Astrocyte (in vitro differentiated cells and primary cell): ENCODE measurements at regions not wholly inside any gene's neighbourhood (a gene's known extent, or its start where the extent isn't known, plus 50 kb on each side); places are given as distances from the start of the nearest gene placed in this dataset.

ENCODE experiments used
- DNase-seq: peaks from one replicate; pipeline ENCODE4 v3.0.0-alpha.2; 2010; ENCODE audit warnings: low read depth
- FAIRE-seq: peaks from 2 replicates; lab custom pipeline; 2011; peaks lifted over from hg19 to GRCh38; lab: Jason Lieb, UNC
- H2AFZ ChIP-seq: 2 replicates; pipeline ENCODE4 v1.6.0; 2012; ENCODE audit warnings: low read depth, low read length, inconsistent platforms
- H3K27ac ChIP-seq: 2 replicates; pipeline ENCODE4 v1.5.1; 2011; ENCODE audit warnings: low read depth, low read length, inconsistent platforms
- H3K27me3 ChIP-seq: 2 replicates; pipeline ENCODE4 v1.6.0; 2011; ENCODE audit warnings: low read length, inconsistent platforms; ENCODE audit not compliant: insufficient read depth
- H3K36me3 ChIP-seq: 2 replicates; pipeline ENCODE4 v1.5.1; 2011; ENCODE audit warnings: low read length, inconsistent platforms; ENCODE audit not compliant: insufficient read depth
- H3K4me1 ChIP-seq: 2 replicates; pipeline ENCODE4 v1.5.1; 2011; ENCODE audit warnings: low read length, inconsistent platforms; ENCODE audit not compliant: insufficient read depth
- H3K4me2 ChIP-seq: 2 replicates; pipeline ENCODE4 v1.6.0; 2012; ENCODE audit warnings: low read length, inconsistent platforms
- H3K4me3 ChIP-seq: 2 replicates; pipeline ENCODE4 v1.5.1; 2011; ENCODE audit warnings: low read depth, mild to moderate bottlenecking, low read length, inconsistent platforms; ENCODE audit not compliant: insufficient read depth
- H3K79me2 ChIP-seq: 2 replicates; pipeline ENCODE4 v1.6.0; 2012; ENCODE audit warnings: mild to moderate bottlenecking, low read length, inconsistent platforms; ENCODE audit not compliant: insufficient read depth
- H3K9ac ChIP-seq: 2 replicates; pipeline ENCODE4 v1.6.0; 2012; ENCODE audit warnings: mild to moderate bottlenecking, low read length, inconsistent platforms
- H3K9me3 ChIP-seq: 2 replicates; pipeline ENCODE4 v1.5.1; 2012; ENCODE audit warnings: low read depth, mild to moderate bottlenecking, low read length, inconsistent platforms; ENCODE audit not compliant: insufficient read depth
- H4K20me1 ChIP-seq: 2 replicates; pipeline ENCODE4 v1.6.0; 2012; ENCODE audit warnings: low read length, inconsistent platforms; ENCODE audit not compliant: insufficient read depth
- H3K27ac Mint-ChIP-seq: one replicate; pipeline ENCODE4 v1.8.0; 2021; ENCODE audit warnings: mild to moderate bottlenecking, mixed read lengths; ENCODE audit not compliant: unreplicated experiment
- H3K27me3 Mint-ChIP-seq: one replicate; pipeline ENCODE4 v1.8.0; 2021; ENCODE audit warnings: low read depth, mixed read lengths; ENCODE audit not compliant: unreplicated experiment
- H3K36me3 Mint-ChIP-seq: one replicate; pipeline ENCODE4 v1.8.0; 2021; ENCODE audit warnings: low read depth, mixed read lengths; ENCODE audit not compliant: unreplicated experiment
- H3K4me1 Mint-ChIP-seq: one replicate; pipeline ENCODE4 v1.8.0; 2021; ENCODE audit warnings: low read depth, mixed read lengths; ENCODE audit not compliant: unreplicated experiment
- H3K4me3 Mint-ChIP-seq: one replicate; pipeline ENCODE4 v1.8.0; 2021; ENCODE audit warnings: mild to moderate bottlenecking, moderate library complexity, mixed read lengths; ENCODE audit not compliant: unreplicated experiment
- H3K9me3 Mint-ChIP-seq: one replicate; pipeline ENCODE4 v1.8.0; 2021; ENCODE audit warnings: mild to moderate bottlenecking, mixed read lengths; ENCODE audit not compliant: unreplicated experiment
- EZH2 ChIP-seq: IDR thresholded peaks from 2 replicates; pipeline ENCODE4 v1.6.1; 2012; ENCODE audit warnings: mild to moderate bottlenecking, low read length, inconsistent platforms; ENCODE audit not compliant: insufficient read depth
- TF ChIP-seq, protein P1 (sequence below): IDR thresholded peaks from 2 replicates; pipeline ENCODE4 v1.5.1; 2011; ENCODE audit warnings: low read depth, mild to moderate bottlenecking, inconsistent platforms, low read length, moderate library complexity; ENCODE audit not compliant: insufficient read depth

DNA sequence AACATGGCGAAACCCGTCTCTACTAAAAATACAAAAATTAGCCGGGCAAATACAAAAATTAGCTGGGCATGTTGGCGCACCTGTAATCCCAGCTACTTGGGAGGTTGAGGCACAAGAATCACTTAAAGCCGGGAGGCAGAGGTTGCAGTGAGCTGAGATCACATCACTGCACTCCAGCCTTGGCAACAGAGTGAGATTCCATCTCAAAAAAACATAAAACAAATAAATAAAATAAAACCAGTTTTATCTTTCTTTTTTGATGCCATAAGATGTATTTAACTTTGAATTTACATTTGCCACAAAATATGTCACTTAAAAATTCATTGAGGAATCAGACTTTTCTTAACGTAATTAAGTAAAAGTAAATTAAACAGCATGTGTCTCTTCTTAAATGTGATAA, 113.3 kb upstream of the ERRFI1 start:
- Mint-ChIP-seq H3K4me3 (no peak overlapping the region), H3K4me1 (peaks cover 36% of the 10 kb centered on the region), H3K27ac (no peak overlapping the region), H3K9me3 (no peaks in the 10 kb centered on the region), H3K36me3 (no peaks in the 10 kb centered on the region), H3K27me3 (no peaks in the 10 kb centered on the region)
- no peak overlapping the region for H3K9ac ChIP-seq
- H3K4me3 ChIP-seq, result no peak overlapping the region
- no peak overlapping the region for H3K4me2 ChIP-seq
- H3K9me3 ChIP-seq, result no peaks in the 10 kb centered on the region
- no peaks in the 10 kb centered on the region for H4K20me1 ChIP-seq
- H3K27me3 ChIP-seq, result no peaks in the 10 kb centered on the region
- TF ChIP-seq EZH2, result no peak
- TF ChIP-seq, protein P1, sequence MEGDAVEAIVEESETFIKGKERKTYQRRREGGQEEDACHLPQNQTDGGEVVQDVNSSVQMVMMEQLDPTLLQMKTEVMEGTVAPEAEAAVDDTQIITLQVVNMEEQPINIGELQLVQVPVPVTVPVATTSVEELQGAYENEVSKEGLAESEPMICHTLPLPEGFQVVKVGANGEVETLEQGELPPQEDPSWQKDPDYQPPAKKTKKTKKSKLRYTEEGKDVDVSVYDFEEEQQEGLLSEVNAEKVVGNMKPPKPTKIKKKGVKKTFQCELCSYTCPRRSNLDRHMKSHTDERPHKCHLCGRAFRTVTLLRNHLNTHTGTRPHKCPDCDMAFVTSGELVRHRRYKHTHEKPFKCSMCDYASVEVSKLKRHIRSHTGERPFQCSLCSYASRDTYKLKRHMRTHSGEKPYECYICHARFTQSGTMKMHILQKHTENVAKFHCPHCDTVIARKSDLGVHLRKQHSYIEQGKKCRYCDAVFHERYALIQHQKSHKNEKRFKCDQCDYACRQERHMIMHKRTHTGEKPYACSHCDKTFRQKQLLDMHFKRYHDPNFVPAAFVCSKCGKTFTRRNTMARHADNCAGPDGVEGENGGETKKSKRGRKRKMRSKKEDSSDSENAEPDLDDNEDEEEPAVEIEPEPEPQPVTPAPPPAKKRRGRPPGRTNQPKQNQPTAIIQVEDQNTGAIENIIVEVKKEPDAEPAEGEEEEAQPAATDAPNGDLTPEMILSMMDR, result no peak
- H3K36me3 ChIP-seq, result no peaks in the 10 kb centered on the region
- H3K4me1 ChIP-seq, result peaks cover 34% of the 10 kb centered on the region
- FAIRE-seq (no peak), DNase-seq (no peak)
- no peak overlapping the region for H2AFZ ChIP-seq
- H3K79me2 ChIP-seq, result no peaks in the 10 kb centered on the region
- no peak overlapping the region for H3K27ac ChIP-seq

DNA sequence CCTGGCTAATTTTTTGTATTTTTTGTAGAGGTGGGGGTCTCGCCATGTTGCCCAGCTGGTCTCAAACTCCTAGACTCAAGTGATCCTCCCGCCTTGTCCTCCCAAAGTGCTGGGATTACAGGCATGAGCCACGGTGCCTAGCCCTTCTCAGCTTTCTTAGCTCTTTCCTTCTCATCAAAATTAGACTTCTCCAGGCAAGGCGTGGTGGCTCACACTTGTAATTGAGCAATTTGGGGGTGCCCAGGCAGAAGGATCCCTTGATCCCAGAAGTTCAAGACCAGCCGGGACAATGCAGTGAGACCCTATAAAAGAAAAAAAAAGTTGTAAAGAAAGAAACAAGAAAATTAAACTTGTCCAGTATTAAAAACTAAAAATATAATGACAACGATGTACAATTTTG, 112.6 kb upstream of the ERRFI1 start:
- H3K4me3 ChIP-seq, result no peak overlapping the region
- Mint-ChIP-seq H3K4me1 (peaks cover 38% of the 10 kb centered on the region), H3K27ac (peak overlapping the region; percentile 59), H3K4me3 (no peak overlapping the region), H3K27me3 (no peaks in the 10 kb centered on the region), H3K9me3 (no peaks in the 10 kb centered on the region), H3K36me3 (no peaks in the 10 kb centered on the region)
- DNase-seq (no peak), FAIRE-seq (no peak)
- peaks cover 41% of the 10 kb centered on the region for H3K4me1 ChIP-seq
- no peak overlapping the region for H3K4me2 ChIP-seq
- H3K27me3 ChIP-seq, result no peaks in the 10 kb centered on the region
- no peaks in the 10 kb centered on the region for H4K20me1 ChIP-seq
- no peak overlapping the region for H3K9ac ChIP-seq
- H3K79me2 ChIP-seq, result no peaks in the 10 kb centered on the region
- no peak for TF ChIP-seq EZH2
- H3K36me3 ChIP-seq, result no peaks in the 10 kb centered on the region
- no peak overlapping the region for H2AFZ ChIP-seq
- H3K27ac ChIP-seq, result no peak overlapping the region
- H3K9me3 ChIP-seq, result no peaks in the 10 kb centered on the region

DNA sequence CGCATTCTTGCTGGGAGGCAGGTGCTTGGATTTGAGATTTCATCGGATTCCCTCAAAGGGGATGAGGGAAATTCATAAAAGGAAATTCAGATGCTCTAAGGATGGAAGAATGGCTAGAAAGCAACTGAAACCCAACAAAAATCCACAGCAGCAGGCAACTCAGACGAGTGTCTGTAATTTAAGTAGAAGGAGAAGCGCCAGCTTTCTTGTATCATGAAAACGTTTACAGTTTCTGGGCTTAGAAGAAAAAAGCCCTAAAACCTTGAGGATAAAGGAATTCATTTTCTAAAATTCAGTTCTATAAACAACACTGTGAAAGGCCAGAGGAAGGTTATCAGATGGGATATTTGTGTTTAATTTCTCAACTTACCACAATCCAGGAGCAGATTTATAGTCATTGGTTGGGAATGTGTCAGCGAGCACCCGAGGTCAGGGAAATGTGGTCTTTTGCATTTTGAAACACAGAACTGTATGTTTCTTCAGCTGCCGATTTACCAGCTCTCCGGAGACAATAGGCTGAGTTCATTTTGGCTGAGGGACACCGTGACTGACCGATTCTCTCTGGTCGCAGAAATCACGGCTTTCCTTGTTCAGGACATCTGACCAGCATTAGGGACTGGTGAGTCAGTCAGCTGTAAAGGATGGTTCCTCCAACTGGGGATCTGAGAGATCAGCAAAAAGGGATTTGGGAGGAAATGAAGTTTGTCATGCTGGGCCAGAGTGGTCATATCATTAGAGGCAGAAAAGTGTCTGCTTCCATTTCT, 111.6 kb upstream of the ERRFI1 start:
- Mint-ChIP-seq H3K36me3 (no peaks in the 10 kb centered on the region), H3K9me3 (no peaks in the 10 kb centered on the region), H3K4me3 (no peak overlapping the region), H3K4me1 (peaks cover 37% of the 10 kb centered on the region), H3K27me3 (no peaks in the 10 kb centered on the region), H3K27ac (peak overlapping the region; percentile 96)
- no peak overlapping the region for H3K4me3 ChIP-seq
- H3K27ac ChIP-seq, result peak overlapping the region; percentile 81
- no peaks in the 10 kb centered on the region for H3K79me2 ChIP-seq
- H4K20me1 ChIP-seq, result no peaks in the 10 kb centered on the region
- FAIRE-seq (peak; percentile 9), DNase-seq (peak; percentile 99)
- TF ChIP-seq EZH2, result no peak
- TF ChIP-seq, protein P1, result no peak
- H2AFZ ChIP-seq, result no peak overlapping the region
- H3K4me1 ChIP-seq, result peaks cover 42% of the 10 kb centered on the region
- peak overlapping the region; percentile 45 for H3K9ac ChIP-seq
- H3K27me3 ChIP-seq, result no peaks in the 10 kb centered on the region
- no peaks in the 10 kb centered on the region for H3K9me3 ChIP-seq
- H3K4me2 ChIP-seq, result peak overlapping the region; percentile 70
- no peaks in the 10 kb centered on the region for H3K36me3 ChIP-seq
